Hippocampal formation (tissue), 2 donors: ENCODE measurements at regions not wholly inside any gene's neighbourhood (a gene's known extent, or its start where the extent isn't known, plus 50 kb on each side); places are given as distances from the start of the nearest gene placed in this dataset.

ENCODE experiments used
- DNase-seq, 2 donors: peaks; one replicate each; lab custom pipeline; 2025; lab: John Stamatoyannopoulos, UW

DNA sequence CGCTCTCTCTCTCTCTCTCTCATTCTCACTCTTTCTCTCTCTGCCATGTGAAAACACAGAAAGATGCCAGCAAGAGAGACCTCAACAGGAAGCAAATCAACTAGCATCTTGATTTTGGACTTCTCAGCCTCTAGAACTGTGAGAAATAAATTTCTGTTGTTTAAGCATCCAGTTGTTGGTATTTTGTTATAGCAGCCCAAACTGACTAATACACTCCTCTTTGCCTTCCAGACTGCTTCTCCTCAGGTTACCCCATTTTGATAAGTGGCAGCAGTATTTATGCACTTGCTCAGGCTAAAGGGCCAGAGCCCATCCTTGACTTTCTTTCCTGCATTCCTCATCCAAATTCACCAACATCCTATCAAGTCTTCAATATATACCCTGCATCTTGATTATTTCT lies 76.6 kb upstream of the NANOGP8 start:
- DNase-seq = no peak

DNA sequence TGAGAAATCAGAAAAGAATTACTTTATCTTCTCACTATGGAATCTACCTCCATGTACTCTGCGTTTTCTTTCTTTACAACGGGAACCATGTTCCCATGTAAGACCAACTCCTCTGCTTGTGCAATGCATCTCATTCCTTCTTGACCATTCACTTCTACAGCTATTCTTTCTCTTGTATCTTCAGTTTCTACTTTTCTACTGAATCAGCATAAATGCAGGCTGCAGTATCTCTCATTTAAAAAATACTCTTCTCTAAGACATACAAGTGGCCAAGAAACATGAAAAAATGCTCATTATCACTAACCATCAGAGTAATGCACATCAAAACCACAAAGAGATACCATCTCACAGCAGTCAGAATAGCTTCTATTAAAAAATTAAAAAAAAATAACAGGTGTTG lies 74.1 kb upstream of the NANOGP8 start:
- DNase-seq = no peak

DNA sequence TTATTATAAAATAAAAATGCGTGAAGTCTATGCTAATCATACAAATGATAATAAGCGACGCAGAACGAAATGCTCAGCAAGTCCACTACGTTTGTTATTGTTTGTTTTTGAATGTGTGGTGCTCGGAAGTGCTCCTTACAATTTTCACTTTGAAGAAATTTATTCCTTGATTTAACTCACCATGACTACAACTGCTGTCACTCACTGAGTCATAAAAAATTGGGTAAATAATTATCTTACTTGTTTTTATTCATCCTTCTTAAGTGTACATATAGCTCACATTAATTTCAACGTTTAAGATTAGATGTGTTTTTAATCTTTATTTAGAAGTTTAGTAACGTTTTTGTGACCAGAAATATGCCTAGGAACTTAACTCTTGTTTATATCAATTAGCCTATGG lies 66.7 kb upstream of the NANOGP8 start:
- no peak for DNase-seq

DNA sequence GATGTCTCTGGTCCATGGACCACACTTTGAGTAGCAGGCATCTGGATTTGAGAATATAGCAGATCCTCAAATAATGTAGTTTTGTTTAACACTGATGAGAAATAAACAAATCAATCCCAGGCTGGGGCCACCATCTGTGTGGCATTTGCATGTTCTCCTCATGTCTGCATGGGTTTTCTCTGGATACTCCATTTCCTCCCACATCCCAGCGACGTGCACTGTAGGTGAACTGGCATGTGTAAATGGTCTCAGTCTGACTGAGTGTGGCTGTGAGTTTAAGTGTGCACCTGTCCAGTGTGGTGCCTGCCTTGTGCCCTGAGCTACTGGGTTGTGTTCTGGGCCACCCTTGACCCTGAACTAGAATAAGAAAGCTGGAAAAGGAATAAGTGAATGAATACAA lies 66.3 kb upstream of the NANOGP8 start:
- no peak for DNase-seq

DNA sequence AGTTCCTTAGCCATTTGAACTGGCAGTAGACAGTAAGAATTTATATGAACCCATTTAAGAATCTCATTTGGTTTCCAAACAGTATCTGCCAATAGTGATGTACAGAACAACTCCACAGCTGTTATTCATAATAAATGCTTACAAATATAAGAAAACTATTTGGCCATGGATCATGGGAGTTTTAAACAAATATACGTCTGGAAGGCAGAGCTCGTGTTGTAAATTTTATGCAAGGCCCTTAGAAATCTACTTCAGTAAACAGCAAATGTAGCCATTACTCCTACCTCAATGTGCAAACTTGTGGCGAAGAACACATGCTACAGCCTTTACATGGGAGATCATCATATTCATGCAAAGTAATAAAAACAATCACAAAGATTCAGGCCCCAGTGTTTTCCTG lies 65.3 kb upstream of the NANOGP8 start:
- DNase-seq = no peak

DNA sequence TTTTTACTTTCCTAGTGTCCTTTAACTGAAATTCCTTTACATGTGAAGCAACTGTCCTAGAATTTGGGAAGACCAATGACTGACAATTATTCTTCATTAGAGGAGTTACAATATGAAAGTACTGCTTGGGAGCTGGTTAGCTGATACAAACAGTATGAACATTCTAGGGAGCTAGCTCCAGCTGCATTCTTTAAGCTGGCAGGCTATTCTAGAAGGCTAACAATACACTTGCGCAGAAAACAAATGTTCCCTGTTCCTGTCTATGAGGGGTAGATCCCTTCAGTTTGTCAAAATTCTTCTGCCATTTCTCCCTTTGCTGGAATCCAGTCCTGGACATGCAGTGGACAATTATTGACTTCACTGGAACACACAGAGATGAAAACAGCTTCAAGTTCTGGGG lies 60.2 kb upstream of the NANOGP8 start:
- DNase-seq = no peak

DNA sequence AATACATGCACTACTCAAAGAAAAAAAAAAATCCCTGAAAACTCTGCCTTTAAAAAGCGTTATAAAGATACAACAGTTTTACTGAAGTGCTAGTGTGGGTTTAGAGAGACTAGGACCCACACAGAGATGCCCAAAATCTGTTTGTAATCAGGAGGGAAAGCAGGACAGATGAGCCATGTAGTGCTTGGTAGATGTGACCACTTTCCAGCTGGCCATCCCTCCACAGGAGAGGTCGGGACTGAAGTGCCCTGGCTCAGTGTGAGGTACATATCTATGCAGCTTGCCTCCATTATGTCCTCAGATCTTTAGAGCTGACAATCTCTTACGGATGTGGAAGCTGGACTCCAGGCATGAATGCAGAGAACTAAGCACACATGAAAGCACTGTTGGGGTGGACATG lies 57.5 kb upstream of the NANOGP8 start:
- no peak for DNase-seq

DNA sequence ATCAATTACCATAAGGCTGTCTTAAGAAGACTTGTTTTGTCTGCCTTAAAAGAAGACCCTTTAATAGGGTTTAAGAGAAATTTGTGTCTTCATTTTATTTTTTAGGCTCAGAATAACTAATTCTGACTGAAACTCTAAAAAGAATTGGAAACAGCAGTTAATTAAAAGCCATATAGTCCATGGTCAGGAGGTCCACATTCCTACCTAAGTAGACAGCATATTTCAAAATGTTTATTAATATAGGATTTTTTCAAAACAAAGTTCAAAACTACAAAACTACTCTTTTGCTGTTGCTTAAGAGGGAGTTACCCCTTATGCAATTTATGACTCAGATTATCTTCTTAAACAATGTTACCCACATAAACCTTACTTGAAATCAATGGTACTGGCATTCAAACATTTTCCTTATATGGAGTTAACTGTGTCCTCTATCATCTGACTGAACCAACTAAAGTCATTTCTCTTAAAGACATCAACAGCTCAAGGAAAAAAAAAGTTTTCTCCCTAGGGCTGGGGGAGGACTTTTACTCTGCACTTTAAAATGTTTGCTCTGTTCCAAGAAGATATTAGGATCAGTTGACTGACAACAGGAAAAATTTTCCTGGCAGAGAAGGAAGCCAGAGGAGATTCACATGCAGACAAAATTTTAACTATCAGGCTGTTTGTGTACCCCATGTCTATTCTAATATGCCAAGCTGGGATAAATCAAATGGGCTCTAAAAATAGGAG lies 56.8 kb upstream of the NANOGP8 start:
- no peak for DNase-seq

DNA sequence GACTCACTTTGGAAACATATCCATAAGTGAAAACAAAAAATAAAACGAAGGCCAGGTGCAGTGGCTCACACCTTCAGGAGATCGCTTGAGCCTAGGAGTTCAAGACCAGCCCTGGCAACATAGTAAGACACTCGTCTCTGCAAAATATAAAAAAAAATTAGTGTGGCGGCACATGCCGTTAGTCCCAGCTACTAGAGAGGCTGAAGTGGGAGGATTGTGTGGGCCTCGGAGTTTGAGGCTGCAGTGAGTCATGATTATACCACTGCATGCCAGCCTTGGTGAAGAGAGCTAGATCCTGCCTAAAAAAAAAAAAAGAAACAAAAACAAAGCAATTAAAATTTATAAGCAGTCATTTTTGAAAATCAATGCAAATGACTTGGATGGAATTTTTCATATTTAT lies 54.7 kb upstream of the NANOGP8 start:
- no peak for DNase-seq

DNA sequence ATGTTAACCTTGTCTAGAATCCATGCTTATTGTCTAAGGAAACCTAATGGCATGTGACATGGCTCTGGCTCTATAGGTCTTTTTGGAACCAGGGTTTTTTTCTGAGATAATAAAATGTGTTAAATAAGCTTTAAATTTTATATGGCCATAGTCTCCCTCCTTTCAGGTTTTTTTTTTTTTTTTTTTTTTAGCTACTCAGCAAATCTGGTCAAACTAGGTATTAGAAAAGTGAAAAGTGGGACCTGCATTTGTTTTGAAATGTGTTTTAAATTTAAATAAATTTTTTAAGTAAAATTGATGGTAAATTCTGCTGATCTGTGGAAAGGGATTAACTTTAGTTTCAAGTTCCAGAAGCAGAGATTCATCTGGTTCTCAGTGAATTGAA lies 52.1 kb upstream of the NANOGP8 start:
- no peak for DNase-seq

DNA sequence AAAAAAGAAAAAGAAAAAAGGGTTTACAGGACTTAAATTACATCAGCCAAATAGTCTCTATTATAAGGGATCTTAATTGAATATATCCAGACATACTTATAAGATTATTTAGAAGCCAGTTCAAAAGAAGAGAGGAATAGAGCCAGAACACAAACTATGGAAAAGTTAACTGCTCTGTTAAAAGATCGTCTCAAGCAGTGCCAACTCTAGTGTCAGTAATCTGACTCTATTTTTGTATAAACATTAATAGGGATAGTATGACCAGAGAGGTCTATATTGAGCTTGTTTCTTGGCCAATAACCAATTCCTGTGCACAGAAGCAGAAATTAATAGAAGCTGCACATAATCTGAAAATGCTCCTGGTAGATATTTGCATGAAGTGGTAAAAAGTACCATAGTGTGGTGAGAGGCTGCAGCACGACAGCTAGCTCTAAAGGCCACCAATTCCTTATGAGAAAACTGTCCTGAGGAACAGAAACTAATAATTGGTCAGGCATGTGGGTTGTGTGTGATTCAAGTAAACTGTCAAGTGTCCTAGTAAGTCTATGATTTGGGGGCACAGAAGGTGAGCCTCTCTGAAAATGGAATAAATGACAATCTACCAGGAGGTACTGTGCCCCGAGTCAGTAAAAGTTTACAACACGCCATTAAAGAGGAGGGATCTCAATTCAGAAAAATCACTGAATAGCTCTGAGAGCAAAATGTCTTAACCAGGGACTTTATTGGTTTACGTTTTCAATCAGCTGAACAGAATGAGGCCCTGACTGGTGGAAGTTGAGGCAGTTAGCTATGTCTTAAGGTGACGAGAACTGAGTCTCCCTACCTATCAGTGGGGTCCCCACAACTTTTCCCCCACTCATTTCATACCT lies 51.5 kb upstream of the NANOGP8 start:
- DNase-seq = no peak
